ENCODE measurements at regions not wholly inside any gene's neighbourhood (a gene's known extent, or its start where the extent isn't known, plus 50 kb on each side); places are given as distances from the start of the nearest gene placed in this dataset.

GRCh38 chr13:51027644-51028043 lies 83.4 kb downstream of the C13orf42 start:
- TF ChIP-seq CTCF (IDR thresholded peaks at IDR 0.05 in 4 of 5, conservative IDR thresholded peaks at IDR 0.05 in 1 of 5) (no peak), POLR2A (IDR thresholded peaks at IDR 0.05) (no peak)
